ENCODE measurements at regions not wholly inside any gene's neighbourhood (a gene's known extent, or its start where the extent isn't known, plus 50 kb on each side); places are given as distances from the start of the nearest gene placed in this dataset.
"Not testable (repeated sequence)": the region's sequence is repeated elsewhere in the genome, so short reads cannot be mapped to it uniquely, and the experiment has no call there.

DNA sequence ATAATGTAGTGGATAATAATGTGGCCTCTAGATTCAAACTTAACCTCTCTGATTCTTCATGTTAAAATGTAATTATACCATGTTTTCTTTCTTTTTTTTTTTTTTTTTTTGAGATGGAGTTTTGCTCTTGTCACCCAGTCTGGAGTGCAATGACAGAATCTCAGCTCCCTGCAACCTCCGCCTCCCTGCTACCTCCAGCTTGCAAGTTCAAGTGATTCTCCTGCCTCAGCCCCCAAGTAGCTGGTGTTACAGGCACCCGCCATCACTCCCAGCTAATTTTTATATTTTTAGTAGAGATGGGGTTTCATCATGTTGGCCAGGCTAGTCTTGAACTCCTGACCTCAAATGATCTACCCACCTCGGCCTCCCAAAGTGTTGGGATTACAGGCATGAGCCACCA, 1069.3 kb upstream of the MIR17HG start:
- not testable (repeated sequence) for TF ChIP-seq CTCF, EP300, POLR2A, POLR2AphosphoS5 (IDR thresholded peaks at IDR 0.05)

Data from gastroesophageal sphincter (tissue), 3 donors.